MM.1S (cell line): ENCODE measurements at regions not wholly inside any gene's neighbourhood (a gene's known extent, or its start where the extent isn't known, plus 50 kb on each side); places are given as distances from the start of the nearest gene placed in this dataset.

Experiments
- DNase-seq: peaks from one replicate; pipeline ENCODE4 v3.0.0-alpha.2; 2015
- H2AFZ ChIP-seq: fragments of 300-600 bp; sonication (generic); 2 replicates; pipeline ENCODE4 v1.6.0; 2016; ENCODE audit warnings: antibody characterized with exemption, low read length
- H3F3A ChIP-seq: fragments of 300-600 bp; sonication (generic); 2 replicates; pipeline ENCODE4 v1.6.1; 2016; ENCODE audit warnings: mild to moderate bottlenecking, antibody characterized with exemption, low read length, moderate library complexity, mixed read lengths; ENCODE audit not compliant: insufficient read depth
- H3K27ac ChIP-seq: fragments of 300-600 bp; sonication (generic); 2 replicates; pipeline ENCODE4 v1.5.1; 2016; ENCODE audit warnings: mild to moderate bottlenecking, low read length
- H3K27me3 ChIP-seq: fragments of 300-600 bp; sonication (generic); replicated peaks from 2 replicates; pipeline ENCODE4 v1.6.0; 2016; ENCODE audit warnings: low read length; ENCODE audit not compliant: insufficient read depth
- H3K36me3 ChIP-seq: fragments of 300-600 bp; sonication (generic); replicated peaks from 2 replicates; pipeline ENCODE4 v1.6.1; 2016; ENCODE audit warnings: mild to moderate bottlenecking, low read length, mixed read lengths; ENCODE audit not compliant: insufficient read depth
- H3K4me1 ChIP-seq: fragments of 300-600 bp; sonication (generic); 2 replicates; pipeline ENCODE4 v1.6.1; 2016; ENCODE audit warnings: low read length, mixed read lengths
- H3K4me2 ChIP-seq: fragments of 300-600 bp; sonication (generic); 2 replicates; pipeline ENCODE4 v1.6.0; 2016; ENCODE audit warnings: low read depth, low read length
- H3K4me3 ChIP-seq: fragments of 300-600 bp; sonication (generic); 2 replicates; pipeline ENCODE4 v1.5.1; 2016; ENCODE audit warnings: low read length, mixed read lengths
- H3K79me2 ChIP-seq: fragments of 300-600 bp; sonication (generic); 2 replicates; pipeline ENCODE4 v1.6.1; 2016; ENCODE audit warnings: mixed run types, low read length, mixed read lengths
- H3K9ac ChIP-seq: fragments of 300-600 bp; sonication (generic); 2 replicates; pipeline ENCODE4 v1.6.1; 2016; ENCODE audit warnings: low read length, mixed read lengths
- H3K9me2 ChIP-seq: fragments of 300-600 bp; sonication (generic); replicated peaks from 2 replicates; pipeline ENCODE4 v1.6.1; 2016; ENCODE audit warnings: mild to moderate bottlenecking, low read length, mixed read lengths; ENCODE audit not compliant: insufficient read depth
- H3K9me3 ChIP-seq: fragments of 300-600 bp; sonication (generic); replicated peaks from 2 replicates; pipeline ENCODE4 v1.6.1; 2016; ENCODE audit warnings: mild to moderate bottlenecking, low read length, mixed read lengths; ENCODE audit not compliant: insufficient read depth
- H4K20me1 ChIP-seq: fragments of 300-600 bp; sonication (generic); 2 replicates; pipeline ENCODE4 v1.6.1; 2016; ENCODE audit warnings: mild to moderate bottlenecking, low read length, moderate library complexity, mixed read lengths; ENCODE audit not compliant: insufficient read depth
- CTCF ChIP-seq: fragments of 300-600 bp; sonication (generic); IDR thresholded peaks from 2 replicates; pipeline ENCODE4 v1.5.1; 2016; ENCODE audit warnings: antibody characterized with exemption, low read length, mixed read lengths
- EZH2 ChIP-seq: fragments of 300-600 bp; sonication (generic); optimal IDR thresholded peaks from 2 replicates; pipeline ENCODE3; 2017; ENCODE audit warnings: low read depth, mild to moderate bottlenecking, antibody characterized with exemption, low read length, mixed read lengths
- EZH2phosphoT487 ChIP-seq: fragments of 300-600 bp; sonication (generic); IDR thresholded peaks from 2 replicates; pipeline ENCODE4 v1.6.1; 2018; ENCODE audit warnings: antibody characterized with exemption, low read length

GRCh38 chr4:166315721-166316467 lies 442.9 kb downstream of the TLL1 start:
- no peak for DNase-seq
- no peaks in the 10 kb centered on the region for H3K79me2 ChIP-seq
- H3K9ac ChIP-seq, result no peak overlapping the region
- H3K27ac ChIP-seq, result no peak overlapping the region
- H3K4me1 ChIP-seq, result no peaks in the 10 kb centered on the region
- no peaks in the 10 kb centered on the region for H3K36me3 ChIP-seq
- H4K20me1 ChIP-seq, result no peaks in the 10 kb centered on the region
- H3F3A ChIP-seq, result no peaks in the 10 kb centered on the region
- no peak overlapping the region for H3K4me3 ChIP-seq
- no peak overlapping the region for H3K4me2 ChIP-seq
- no peaks in the 10 kb centered on the region for H3K9me3 ChIP-seq
- no peaks in the 10 kb centered on the region for H3K9me2 ChIP-seq
- TF ChIP-seq EZH2 (no peak), EZH2phosphoT487 (no peak), CTCF (no peak)
- H2AFZ ChIP-seq, result no peak overlapping the region
- no peaks in the 10 kb centered on the region for H3K27me3 ChIP-seq

GRCh38 chr4:166318810-166319525 lies 445.9 kb downstream of the TLL1 start:
- Histone ChIP-seq H3K27me3 (no peaks in the 10 kb centered on the region), H3K4me2 (no peak overlapping the region), H3K9ac (no peak overlapping the region), H3K79me2 (no peaks in the 10 kb centered on the region), H3K27ac (no peak overlapping the region), H3K36me3 (no peaks in the 10 kb centered on the region), H3K9me2 (no peaks in the 10 kb centered on the region), H4K20me1 (no peaks in the 10 kb centered on the region), H3K4me3 (no peak overlapping the region), H2AFZ (no peak overlapping the region), H3K4me1 (no peaks in the 10 kb centered on the region), H3K9me3 (no peaks in the 10 kb centered on the region), H3F3A (no peaks in the 10 kb centered on the region)
- no peak for TF ChIP-seq EZH2
- no peak for TF ChIP-seq EZH2phosphoT487
- no peak for TF ChIP-seq CTCF
- no peak for DNase-seq

- Histone ChIP-seq H4K20me1 (no peaks in the 10 kb centered on the region), H3K4me2 (no peak overlapping the region), H3K27me3 (no peaks in the 10 kb centered on the region), H3K9me2 (no peaks in the 10 kb centered on the region), H3K36me3 (no peaks in the 10 kb centered on the region), H3K4me3 (no peak overlapping the region), H3K9ac (no peak overlapping the region), H3F3A (no peaks in the 10 kb centered on the region), H3K27ac (no peak overlapping the region), H2AFZ (no peak overlapping the region), H3K79me2 (no peaks in the 10 kb centered on the region), H3K4me1 (no peaks in the 10 kb centered on the region), H3K9me3 (no peaks in the 10 kb centered on the region)
- no peak for DNase-seq
- no peak for TF ChIP-seq EZH2phosphoT487
- no peak for TF ChIP-seq CTCF
- TF ChIP-seq EZH2, result no peak
These were observed 450.2 kb downstream of the TLL1 start for GRCh38 chr4:166323250-166323649.
